Gastrocnemius medialis (tissue), 4 donors: ENCODE measurements at regions not wholly inside any gene's neighbourhood (a gene's known extent, or its start where the extent isn't known, plus 50 kb on each side); places are given as distances from the start of the nearest gene placed in this dataset.
"Not testable (repeated sequence)": the region's sequence is repeated elsewhere in the genome, so short reads cannot be mapped to it uniquely, and the experiment has no call there.

Source experiments
- ATAC-seq, 2 donors: fragments of 150-250 bp; one replicate each; pipeline ENCODE4 v1.9.1; 2016
- DNase-seq, 2 donors: peaks; one replicate each; pipeline ENCODE4 v3.0.0-alpha.2; 2019
- H3K27ac ChIP-seq, 4 donors: fragments of 200-600 bp; sonication (generic); 1 replicate in 1 of 4; 2 replicates in 3 of 4; pipeline ENCODE4 v1.5.1; 2016 to 2018; ENCODE audit warnings: mild to moderate bottlenecking in 2 of 4, moderate library complexity in 1 of 4
- H3K27me3 ChIP-seq, 3 donors: fragments of 200-600 bp; sonication (generic) in 2 of 3; 1 replicate in 1 of 3; 2 replicates in 2 of 3; pipeline versions ENCODE4 v1.5.1 to v1.6.0; 2016 to 2019; ENCODE audit warnings: mild to moderate bottlenecking in 1 of 3, moderate library complexity in 1 of 3
- H3K36me3 ChIP-seq, 2 donors: fragments of 200-600 bp; sonication (generic) in 1 of 2; one replicate each; pipeline ENCODE4 v1.5.1; 2017 to 2018
- H3K4me1 ChIP-seq, 2 donors: fragments of 200-600 bp; sonication (generic) in 1 of 2; one replicate each; pipeline ENCODE4 v1.5.1; 2016 to 2017; ENCODE audit warnings: mild to moderate bottlenecking in 2 of 2
- H3K4me3 ChIP-seq, 4 donors: fragments of 200-600 bp; sonication (generic) in 3 of 4; 1 replicate in 1 of 4; 2 replicates in 3 of 4; pipeline ENCODE4 v1.5.1; 2016 to 2019; ENCODE audit warnings: mild to moderate bottlenecking in 2 of 4
- H3K9me3 ChIP-seq, 3 donors: fragments of 200-600 bp; sonication (generic) in 2 of 3; 1 replicate in 1 of 3; 2 replicates in 2 of 3; pipeline ENCODE4 v1.5.1; 2016 to 2019
- CTCF ChIP-seq, 5 experiments: fragments of 450-650 bp in 3 of 5; fragments of 200-600 bp in 2 of 5; sonication (generic) in 2 of 5; IDR thresholded peaks in 4 of 5; conservative IDR thresholded peaks in 1 of 5; 1 replicate in 4 of 5; 2 replicates in 1 of 5; pipeline ENCODE4 v1.5.1; 2016 to 2019; ENCODE audit warnings: antibody characterized with exemption in 5 of 5, mild to moderate bottlenecking in 3 of 5, moderate library complexity in 3 of 5
- POLR2A ChIP-seq, 2 donors: fragments of 450-650 bp; IDR thresholded peaks; one replicate each; pipeline ENCODE4 v1.6.1; 2017; ENCODE audit warnings: antibody characterized with exemption in 2 of 2, mild to moderate bottlenecking in 2 of 2, moderate library complexity in 2 of 2
- in situ Hi-C, 4 donors: fragments of 200-750 bp; cut with MboI; loops; one replicate each; pipeline versions ENCODE4 v1.15.0 to v1.8.0; 2017; ENCODE audit warnings: low sequenced_read_pairs in 4 of 4
- intact Hi-C: fragments of 100-400 bp; cut with DNase I; formaldehyde crosslinking; loops from one replicate; pipeline ENCODE4 v1.15.1; 2023; ENCODE audit warnings: low total_unique reads

- DNase-seq (no peak), ATAC-seq (no peak)
- no peak overlapping the region for H3K4me3 ChIP-seq
- H3K27me3 ChIP-seq, result no peaks in the 10 kb centered on the region
- no peaks in the 10 kb centered on the region for H3K36me3 ChIP-seq
- H3K27ac ChIP-seq, result no peak overlapping the region
- TF ChIP-seq CTCF (IDR thresholded peaks at IDR 0.05 in 4 of 5, conservative IDR thresholded peaks at IDR 0.05 in 1 of 5), result no peak
- no peak for TF ChIP-seq POLR2A (IDR thresholded peaks at IDR 0.05)
- no peaks in the 10 kb centered on the region for H3K9me3 ChIP-seq
- intact Hi-C loops, result no loop called here
- in situ Hi-C loops, result no loop called here
- no peaks in the 10 kb centered on the region for H3K4me1 ChIP-seq
These were observed 207.1 kb downstream of the GABRG2 start for GRCh38 chr5:162274679-162275078.

GRCh38 chr5:162275387-162275786 lies 207.8 kb downstream of the GABRG2 start:
- H3K36me3 ChIP-seq, H3K27me3 ChIP-seq, intact Hi-C loops, H3K9me3 ChIP-seq, in situ Hi-C loops, H3K4me3 ChIP-seq, DNase-seq, H3K4me1 ChIP-seq, H3K27ac ChIP-seq, ATAC-seq: not testable (repeated sequence)

GRCh38 chr5:162282191-162282590 lies 214.6 kb downstream of the GABRG2 start:
- Histone ChIP-seq H3K4me1 (no peaks in the 10 kb centered on the region), H3K27me3 (no peaks in the 10 kb centered on the region), H3K27ac (no peak overlapping the region), H3K36me3 (no peaks in the 10 kb centered on the region), H3K9me3 (no peaks in the 10 kb centered on the region), H3K4me3 (no peak overlapping the region)
- in situ Hi-C loops, result no loop called here
- intact Hi-C loops, result no loop called here
- TF ChIP-seq POLR2A (IDR thresholded peaks at IDR 0.05), result no peak
- no peak for DNase-seq
- ATAC-seq, result no peak

GRCh38 chr5:162283609-162284008 lies 216.0 kb downstream of the GABRG2 start:
- intact Hi-C loops, result no loop called here
- H3K4me3 ChIP-seq, result no peak overlapping the region
- ATAC-seq (no peak), DNase-seq (no peak)
- no peaks in the 10 kb centered on the region for H3K27me3 ChIP-seq
- H3K36me3 ChIP-seq, result no peaks in the 10 kb centered on the region
- in situ Hi-C loops, result no loop called here
- no peaks in the 10 kb centered on the region for H3K9me3 ChIP-seq
- H3K27ac ChIP-seq, result no peak overlapping the region
- H3K4me1 ChIP-seq, result no peaks in the 10 kb centered on the region
- TF ChIP-seq CTCF (IDR thresholded peaks at IDR 0.05 in 4 of 5, conservative IDR thresholded peaks at IDR 0.05 in 1 of 5) (no peak), POLR2A (IDR thresholded peaks at IDR 0.05) (no peak)

DNA sequence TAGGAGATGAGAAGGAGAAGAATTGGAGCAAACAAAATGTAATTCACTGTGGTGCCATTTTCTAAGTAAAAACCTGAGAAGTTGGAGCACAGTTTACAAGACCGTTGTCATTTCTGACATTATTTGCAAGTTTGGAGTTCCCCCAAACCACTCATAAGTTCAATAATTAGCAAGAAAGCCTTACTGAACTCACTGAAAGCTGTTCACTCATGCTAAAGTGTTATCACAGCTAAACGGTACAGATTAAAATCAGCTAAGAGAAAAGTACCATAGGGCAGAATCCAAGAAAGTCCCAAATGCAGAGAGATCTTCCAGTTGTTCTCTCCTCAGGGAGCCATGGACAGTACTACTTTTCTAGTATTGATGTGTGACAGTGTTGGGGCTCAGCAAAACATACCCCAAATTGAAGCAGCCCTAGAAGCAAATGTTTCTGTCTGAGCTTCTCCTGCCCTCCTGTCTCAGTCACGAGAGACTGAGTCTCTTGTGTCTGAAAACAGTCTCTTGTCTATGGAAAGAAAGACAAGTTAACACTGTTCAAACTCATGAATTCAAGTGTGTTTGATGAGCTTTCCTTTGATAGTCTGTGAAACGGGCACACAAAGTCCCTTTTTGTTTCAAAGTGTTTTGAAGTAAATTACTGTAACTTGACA lies 221.2 kb downstream of the GABRG2 start:
- ATAC-seq, result no peak
- no peak for TF ChIP-seq CTCF (IDR thresholded peaks at IDR 0.05 in 4 of 5, conservative IDR thresholded peaks at IDR 0.05 in 1 of 5)
- TF ChIP-seq POLR2A (IDR thresholded peaks at IDR 0.05), result no peak
- H3K9me3 ChIP-seq, result no peaks in the 10 kb centered on the region
- no peaks in the 10 kb centered on the region for H3K27me3 ChIP-seq
- H3K4me3 ChIP-seq, result no peak overlapping the region
- no peaks in the 10 kb centered on the region for H3K4me1 ChIP-seq
- intact Hi-C loops (no loop called here), in situ Hi-C loops (no loop called here)
- no peak overlapping the region for H3K27ac ChIP-seq
- H3K36me3 ChIP-seq, result no peaks in the 10 kb centered on the region
- no peak for DNase-seq

DNA sequence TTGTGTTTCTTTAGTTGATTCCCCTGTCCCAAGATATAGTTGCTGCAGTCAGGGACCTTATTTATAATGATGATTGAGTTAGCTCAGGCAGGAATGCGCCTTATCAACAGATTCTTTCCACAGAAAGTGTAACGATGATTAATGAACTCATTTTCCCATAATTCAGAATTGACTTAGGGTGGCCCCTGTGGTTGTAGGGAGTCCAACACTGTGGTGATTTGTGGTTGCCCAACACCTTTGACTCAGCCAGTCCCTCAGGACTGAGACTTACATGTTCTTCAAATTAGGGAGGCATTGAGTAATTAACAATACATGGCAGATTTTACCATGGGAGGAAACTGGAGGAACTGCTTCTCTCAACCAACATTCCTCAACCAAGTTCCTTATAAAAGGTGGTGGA lies 221.9 kb downstream of the GABRG2 start:
- intact Hi-C loops (no loop called here), in situ Hi-C loops (no loop called here)
- H3K27ac ChIP-seq, result no peak overlapping the region
- H3K27me3 ChIP-seq, result no peaks in the 10 kb centered on the region
- H3K36me3 ChIP-seq, result no peaks in the 10 kb centered on the region
- no peak for DNase-seq
- H3K4me3 ChIP-seq, result no peak overlapping the region
- no peak for ATAC-seq
- H3K4me1 ChIP-seq, result no peaks in the 10 kb centered on the region
- TF ChIP-seq CTCF (IDR thresholded peaks at IDR 0.05 in 4 of 5, conservative IDR thresholded peaks at IDR 0.05 in 1 of 5) (no peak), POLR2A (IDR thresholded peaks at IDR 0.05) (no peak)
- no peaks in the 10 kb centered on the region for H3K9me3 ChIP-seq
